Eye (tissue), 1 donor: ENCODE measurements at regions not wholly inside any gene's neighbourhood (a gene's known extent, or its start where the extent isn't known, plus 50 kb on each side); places are given as distances from the start of the nearest gene placed in this dataset.
A peak's percentile ranks its signal among the peaks of the same experiment; 100 is the strongest.
"Not testable (repeated sequence)": the region's sequence is repeated elsewhere in the genome, so short reads cannot be mapped to it uniquely, and the experiment has no call there.

Experiments
- DNase-seq: peaks from one replicate; pipeline ENCODE4 v3.0.0-alpha.2; 2015

- no peak for DNase-seq
Observed at GRCh38 chrY:7308816-7309215, 397.3 kb upstream of the AMELY start.

- DNase-seq = no peak
Observed at GRCh38 chrY:7302306-7302705, 390.8 kb upstream of the AMELY start.

- no peak for DNase-seq
Observed at GRCh38 chrY:7299960-7300359, 388.4 kb upstream of the AMELY start.

GRCh38 chrY:7292113-7292512 lies 380.6 kb upstream of the AMELY start:
- no peak for DNase-seq

GRCh38 chrY:7289889-7290833 lies 378.6 kb upstream of the AMELY start:
- DNase-seq = no peak

- no peak for DNase-seq
Observed at GRCh38 chrY:7288611-7289010, 377.1 kb upstream of the AMELY start.

- not testable (repeated sequence) for DNase-seq
Observed at GRCh38 chrY:7287963-7288362, 376.4 kb upstream of the AMELY start.

- DNase-seq = no peak
Observed at GRCh38 chrY:7285388-7285787, 373.8 kb upstream of the AMELY start.

- DNase-seq = no peak
Observed at GRCh38 chrY:7283001-7283400, 371.4 kb upstream of the AMELY start.

GRCh38 chrY:7280151-7280740 lies 368.7 kb upstream of the AMELY start:
- not testable (repeated sequence) for DNase-seq

GRCh38 chrY:7275751-7276150 lies 364.2 kb upstream of the AMELY start:
- DNase-seq = peak; percentile 19

- peak; percentile 37 for DNase-seq
Observed at GRCh38 chrY:7275014-7275413, 363.5 kb upstream of the AMELY start.

GRCh38 chrY:7274369-7274913 lies 362.9 kb upstream of the AMELY start:
- DNase-seq = peak; percentile 61

GRCh38 chrY:7273587-7274203 lies 362.1 kb upstream of the AMELY start:
- DNase-seq = peak; percentile 86

GRCh38 chrY:7272556-7273195 lies 361.1 kb upstream of the AMELY start:
- peak; percentile 74 for DNase-seq

GRCh38 chrY:7263773-7264172 lies 352.2 kb upstream of the AMELY start:
- DNase-seq = no peak

GRCh38 chrY:7262531-7262930 lies 351.0 kb upstream of the AMELY start:
- DNase-seq = no peak

- DNase-seq = no peak
Observed at GRCh38 chrY:7261254-7261653, 349.7 kb upstream of the AMELY start.

GRCh38 chrY:7240101-7240500 lies 328.5 kb upstream of the AMELY start:
- no peak for DNase-seq

GRCh38 chrY:7211971-7212370 lies 300.4 kb upstream of the AMELY start:
- DNase-seq = no peak

GRCh38 chrY:7204456-7204855 lies 292.9 kb upstream of the AMELY start:
- no peak for DNase-seq

GRCh38 chrY:7182591-7182990 lies 271.0 kb upstream of the AMELY start:
- DNase-seq = no peak

- DNase-seq = no peak
Observed at GRCh38 chrY:7177631-7178030, 266.1 kb upstream of the AMELY start.
